Left renal cortex interstitium (tissue), 4 donors: ENCODE measurements at regions not wholly inside any gene's neighbourhood (a gene's known extent, or its start where the extent isn't known, plus 50 kb on each side); places are given as distances from the start of the nearest gene placed in this dataset.
"Not testable (repeated sequence)": the region's sequence is repeated elsewhere in the genome, so short reads cannot be mapped to it uniquely, and the experiment has no call there.

ENCODE experiments used
- DNase-seq, 4 donors: peaks; one replicate each; pipeline ENCODE4 v3.0.0-alpha.2; 2013; ENCODE audit warnings: low read depth in 4 of 4, low spot score in 2 of 4, missing footprints in 1 of 4

GRCh38 chr6:139912735-139913400 is 538.4 kb upstream of the CITED2 start:
- no peak for DNase-seq

- no peak for DNase-seq
Measured at GRCh38 chr6:139909992-139910391, 535.5 kb upstream of the CITED2 start.

- no peak for DNase-seq
Measured at GRCh38 chr6:139905404-139906052, 531.1 kb upstream of the CITED2 start.

GRCh38 chr6:139904568-139904967 is 530.1 kb upstream of the CITED2 start:
- DNase-seq = no peak

GRCh38 chr6:139904158-139904533 is 529.7 kb upstream of the CITED2 start:
- DNase-seq = no peak

GRCh38 chr6:139903411-139904157 is 529.1 kb upstream of the CITED2 start:
- no peak for DNase-seq

- no peak for DNase-seq
Measured at GRCh38 chr6:139895205-139895793, 520.9 kb upstream of the CITED2 start.

GRCh38 chr6:139894271-139894670 is 519.8 kb upstream of the CITED2 start:
- DNase-seq = no peak

- no peak for DNase-seq
Measured at GRCh38 chr6:139891471-139891870, 517.0 kb upstream of the CITED2 start.

- no peak for DNase-seq
Measured at GRCh38 chr6:139888681-139889122, 514.3 kb upstream of the CITED2 start.

- no peak for DNase-seq
Measured at GRCh38 chr6:139887275-139887674, 512.8 kb upstream of the CITED2 start.

- no peak for DNase-seq
Measured at GRCh38 chr6:139886396-139886795, 511.9 kb upstream of the CITED2 start.

GRCh38 chr6:139885909-139886308 is 511.5 kb upstream of the CITED2 start:
- no peak for DNase-seq

GRCh38 chr6:139883776-139884175 is 509.3 kb upstream of the CITED2 start:
- no peak for DNase-seq

GRCh38 chr6:139882977-139883728 is 508.7 kb upstream of the CITED2 start:
- no peak for DNase-seq

GRCh38 chr6:139882234-139882633 is 507.8 kb upstream of the CITED2 start:
- no peak for DNase-seq

- no peak for DNase-seq
Measured at GRCh38 chr6:139881728-139882211, 507.3 kb upstream of the CITED2 start.

GRCh38 chr6:139881236-139881635 is 506.8 kb upstream of the CITED2 start:
- DNase-seq = no peak

- no peak for DNase-seq
Measured at GRCh38 chr6:139879823-139880356, 505.4 kb upstream of the CITED2 start.

GRCh38 chr6:139879241-139879640 is 504.8 kb upstream of the CITED2 start:
- DNase-seq = not testable (repeated sequence)
